Fibroblast of lung (primary cell): ENCODE measurements at regions not wholly inside any gene's neighbourhood (a gene's known extent, or its start where the extent isn't known, plus 50 kb on each side); places are given as distances from the start of the nearest gene placed in this dataset.

Experiments
- DNase-seq, 2 donors: peaks; one replicate each; pipeline versions ENCODE4 v3.0.0 to v3.0.0-alpha.2; 2010; ENCODE audit warnings: low read depth in 2 of 2
- H2AFZ ChIP-seq: 2 replicates; pipeline ENCODE4 v1.5.1; 2012; ENCODE audit warnings: low read length, control low read depth, inconsistent platforms
- H3K27ac ChIP-seq: 2 replicates; pipeline ENCODE4 v1.5.1; 2011; ENCODE audit warnings: low read length, control low read depth; ENCODE audit not compliant: insufficient read depth
- H3K27me3 ChIP-seq: 2 replicates; pipeline ENCODE4 v1.5.1; 2011; ENCODE audit warnings: mild to moderate bottlenecking, low read length; ENCODE audit not compliant: control insufficient read depth, insufficient read depth
- H3K36me3 ChIP-seq: 2 replicates; pipeline ENCODE4 v1.5.1; 2011; ENCODE audit warnings: low read length; ENCODE audit not compliant: control insufficient read depth, insufficient read depth
- H3K4me1 ChIP-seq: 2 replicates; pipeline ENCODE4 v1.5.1; 2011; ENCODE audit warnings: low read length; ENCODE audit not compliant: control insufficient read depth, insufficient read depth; ENCODE audit errors: extremely low read depth
- H3K4me2 ChIP-seq: 2 replicates; pipeline ENCODE4 v1.5.1; 2011; ENCODE audit warnings: low read length, control low read depth; ENCODE audit not compliant: insufficient read depth; ENCODE audit errors: extremely low read depth
- H3K4me3 ChIP-seq, 4 experiments: fragments of 200-600 bp in 1 of 4; sonication (generic) in 1 of 4; replicated peaks in 1 of 4; 2 replicates each; pipeline ENCODE4 v1.5.1; 2011 to 2016; ENCODE audit warnings: low read length in 4 of 4, low read depth in 3 of 4, mild to moderate bottlenecking in 3 of 4, control low read depth in 2 of 4, inconsistent platforms in 1 of 4, mixed read lengths in 1 of 4; ENCODE audit not compliant: insufficient read depth in 1 of 4; ENCODE audit errors: control extremely low read depth in 1 of 4
- H3K79me2 ChIP-seq: 2 replicates; pipeline ENCODE4 v1.5.1; 2012; ENCODE audit warnings: mild to moderate bottlenecking, low read length, inconsistent platforms; ENCODE audit not compliant: control insufficient read depth, insufficient read depth
- H3K9ac ChIP-seq: 2 replicates; pipeline ENCODE4 v1.5.1; 2011; ENCODE audit warnings: mild to moderate bottlenecking, low read length, control low read depth; ENCODE audit not compliant: insufficient read depth
- H3K9me3 ChIP-seq: 2 replicates; pipeline ENCODE4 v1.5.1; 2012; ENCODE audit warnings: low read depth, low read length; ENCODE audit not compliant: control insufficient read depth, insufficient read depth
- H4K20me1 ChIP-seq: 2 replicates; pipeline ENCODE4 v1.5.1; 2011; ENCODE audit warnings: low read length; ENCODE audit not compliant: control insufficient read depth, insufficient read depth; ENCODE audit errors: extremely low read depth
- CTCF ChIP-seq, 2 donors: IDR thresholded peaks in 1 of 2; conservative IDR thresholded peaks in 1 of 2; 1 replicate in 1 of 2; 2 replicates in 1 of 2; pipeline ENCODE4 v1.5.1; 2011 to 2012; ENCODE audit warnings: low read length in 2 of 2, control low read depth in 1 of 2, inconsistent platforms in 1 of 2, low read depth in 1 of 2, mild to moderate bottlenecking in 1 of 2
- EZH2 ChIP-seq: IDR thresholded peaks from 2 replicates; pipeline ENCODE4 v1.5.1; 2012; ENCODE audit warnings: low read length, control low read depth, mild to moderate bottlenecking; ENCODE audit errors: missing control alignments

- no peaks in the 10 kb centered on the region for H4K20me1 ChIP-seq
- no peak for TF ChIP-seq EZH2
- no peak for TF ChIP-seq CTCF (conservative IDR thresholded peaks at IDR 0.05 in 1 of 2, IDR thresholded peaks at IDR 0.05 in 1 of 2; ENCODE audit: low read depth in 1 of 2, low read length in 2 of 2)
- no peak overlapping the region for H3K4me2 ChIP-seq
- no peak overlapping the region for H2AFZ ChIP-seq
- H3K9me3 ChIP-seq: no peaks in the 10 kb centered on the region
- no peaks in the 10 kb centered on the region for H3K36me3 ChIP-seq
- no peak overlapping the region for H3K9ac ChIP-seq
- H3K27ac ChIP-seq: no peak overlapping the region
- H3K4me1 ChIP-seq: peaks cover 13% of the 10 kb centered on the region
- no peaks in the 10 kb centered on the region for H3K27me3 ChIP-seq
- no peaks in the 10 kb centered on the region for H3K79me2 ChIP-seq
- no peak for DNase-seq
- H3K4me3 ChIP-seq: no peak overlapping the region
Measured at GRCh38 chr5:34521628-34522290, 134.4 kb upstream of the RAI14 start.

GRCh38 chr5:34522599-34523386 is 133.3 kb upstream of the RAI14 start:
- no peak overlapping the region for H3K9ac ChIP-seq
- no peak overlapping the region for H3K4me3 ChIP-seq
- peak; percentile 85 to 92 for DNase-seq
- H3K4me1 ChIP-seq: peaks cover 11% of the 10 kb centered on the region
- H4K20me1 ChIP-seq: no peaks in the 10 kb centered on the region
- TF ChIP-seq CTCF (conservative IDR thresholded peaks at IDR 0.05 in 1 of 2, IDR thresholded peaks at IDR 0.05 in 1 of 2; ENCODE audit: low read depth in 1 of 2, low read length in 2 of 2) (peak; percentile 62 to 72), EZH2 (no peak)
- H3K27me3 ChIP-seq: no peaks in the 10 kb centered on the region
- no peak overlapping the region for H3K4me2 ChIP-seq
- H3K79me2 ChIP-seq: no peaks in the 10 kb centered on the region
- no peak overlapping the region for H3K27ac ChIP-seq
- no peaks in the 10 kb centered on the region for H3K9me3 ChIP-seq
- no peaks in the 10 kb centered on the region for H3K36me3 ChIP-seq
- H2AFZ ChIP-seq: no peak overlapping the region

GRCh38 chr5:34523387-34523726 is 132.8 kb upstream of the RAI14 start:
- no peak overlapping the region for H2AFZ ChIP-seq
- peak overlapping the region; percentile 34 for H3K27ac ChIP-seq
- no peak for DNase-seq
- H3K4me1 ChIP-seq: peaks cover 11% of the 10 kb centered on the region
- H3K4me2 ChIP-seq: no peak overlapping the region
- no peaks in the 10 kb centered on the region for H3K27me3 ChIP-seq
- TF ChIP-seq CTCF (conservative IDR thresholded peaks at IDR 0.05 in 1 of 2, IDR thresholded peaks at IDR 0.05 in 1 of 2; ENCODE audit: low read depth in 1 of 2, low read length in 2 of 2): no peak
- no peak for TF ChIP-seq EZH2
- H3K9me3 ChIP-seq: no peaks in the 10 kb centered on the region
- H4K20me1 ChIP-seq: no peaks in the 10 kb centered on the region
- no peak overlapping the region for H3K4me3 ChIP-seq
- no peak overlapping the region for H3K9ac ChIP-seq
- no peaks in the 10 kb centered on the region for H3K79me2 ChIP-seq
- no peaks in the 10 kb centered on the region for H3K36me3 ChIP-seq
